Stimulated activated CD4-positive, alpha-beta T cell treated with anti-CD3 and anti-CD28 coated beads, TNF-alpha, amount 100 ng/mL, for 24 hours (primary cell): ENCODE measurements at regions not wholly inside any gene's neighbourhood (a gene's known extent, or its start where the extent isn't known, plus 50 kb on each side); places are given as distances from the start of the nearest gene placed in this dataset.

ENCODE experiments used
- DNase-seq, 3 experiments: peaks; one replicate each; pipeline ENCODE4 v3.0.0-alpha.2; 2020; ENCODE audit warnings: low read depth in 3 of 3

- DNase-seq = no peak
These were observed 1039.9 kb downstream of the TLE1 start for GRCh38 chr9:80649496-80649895.

GRCh38 chr9:80649001-80649420, 1040.3 kb downstream of the TLE1 start:
- no peak for DNase-seq

GRCh38 chr9:80648336-80648735, 1041.0 kb downstream of the TLE1 start:
- DNase-seq = no peak

GRCh38 chr9:80646211-80646610, 1043.1 kb downstream of the TLE1 start:
- DNase-seq = no peak

GRCh38 chr9:80644044-80644443, 1045.3 kb downstream of the TLE1 start:
- DNase-seq = no peak

- no peak for DNase-seq
These were observed 1054.3 kb downstream of the TLE1 start for GRCh38 chr9:80635065-80635464.

GRCh38 chr9:80632041-80632440, 1057.3 kb downstream of the TLE1 start:
- no peak for DNase-seq

- DNase-seq = no peak
These were observed 1050.7 kb downstream of the TLE4 start for GRCh38 chr9:80622508-80622907.

- DNase-seq = no peak
These were observed 1047.6 kb downstream of the TLE4 start for GRCh38 chr9:80619356-80619755.

- no peak for DNase-seq
These were observed 1044.2 kb downstream of the TLE4 start for GRCh38 chr9:80615964-80616363.

GRCh38 chr9:80605793-80606192, 1034.0 kb downstream of the TLE4 start:
- no peak for DNase-seq

GRCh38 chr9:80605129-80605528, 1033.4 kb downstream of the TLE4 start:
- no peak for DNase-seq

- no peak for DNase-seq
These were observed 1030.5 kb downstream of the TLE4 start for GRCh38 chr9:80602291-80602690.

- no peak for DNase-seq
These were observed 1024.8 kb downstream of the TLE4 start for GRCh38 chr9:80596579-80596978.

GRCh38 chr9:80595192-80595591, 1023.4 kb downstream of the TLE4 start:
- DNase-seq = no peak

- no peak for DNase-seq
These were observed 1020.6 kb downstream of the TLE4 start for GRCh38 chr9:80592413-80592812.

- no peak for DNase-seq
These were observed 1015.1 kb downstream of the TLE4 start for GRCh38 chr9:80586786-80587330.

- DNase-seq = no peak
These were observed 1000.2 kb downstream of the TLE4 start for GRCh38 chr9:80571953-80572352.

- no peak for DNase-seq
These were observed 997.5 kb downstream of the TLE4 start for GRCh38 chr9:80569236-80569635.

- DNase-seq = no peak
These were observed 989.8 kb downstream of the TLE4 start for GRCh38 chr9:80561526-80561925.

- DNase-seq = no peak
These were observed 989.2 kb downstream of the TLE4 start for GRCh38 chr9:80560976-80561375.

GRCh38 chr9:80557256-80557655, 985.5 kb downstream of the TLE4 start:
- no peak for DNase-seq

- DNase-seq = no peak
These were observed 984.9 kb downstream of the TLE4 start for GRCh38 chr9:80556631-80557030.

- no peak for DNase-seq
These were observed 984.1 kb downstream of the TLE4 start for GRCh38 chr9:80555782-80556325.
